ENCODE measurements at regions not wholly inside any gene's neighbourhood (a gene's known extent, or its start where the extent isn't known, plus 50 kb on each side); places are given as distances from the start of the nearest gene placed in this dataset.

GRCh38 chr2:57527685-57528084 is 518.9 kb upstream of the VRK2 start:
- Mint-ChIP-seq H3K27ac (no peak overlapping the region), H3K4me1 (peaks cover 3 to 4% of the 10 kb centered on the region in 2 experiments; a peak in 3 of 4 replicates), H3K36me3 (ENCODE audit: insufficient read depth in 1 of 3, low read depth in 3 of 3) (no peaks in the 10 kb centered on the region; a peak in 2 of 7 replicates), H3K4me3 (no peak overlapping the region), H3K9me3 (no peaks in the 10 kb centered on the region; a peak in 1 of 5 replicates), H3K27me3 (ENCODE audit: low read depth) (no peaks in the 10 kb centered on the region; the same call in 1 of the 2 replicates)
- Histone ChIP-seq H3K9me3 (ENCODE audit: control insufficient read depth, low read depth, low read length) (no peaks in the 10 kb centered on the region), H3T11ph (ENCODE audit: low read length) (no peak overlapping the region), H2AFZ (ENCODE audit: low read length) (no peak overlapping the region), H4K20me1 (ENCODE audit: control insufficient read depth, insufficient read depth, insufficient read length) (no peaks in the 10 kb centered on the region), H3K4ac (ENCODE audit: low read depth, low read length) (no peak overlapping the region), H4K8ac (replicated peaks; ENCODE audit: insufficient read length, low read depth, low read length) (no peak overlapping the region), H3K27me3 (ENCODE audit: insufficient read depth, low read length) (no peaks in the 10 kb centered on the region), H2BK15ac (ENCODE audit: low read depth, low read length) (no peak overlapping the region), H2BK12ac (ENCODE audit: insufficient read length, low read depth, low read length) (no peak overlapping the region), H3K56ac (ENCODE audit: insufficient read length, low read depth, low read length) (no peak overlapping the region), H2AK5ac (ENCODE audit: insufficient read length, low read length) (no peak overlapping the region), H4K5ac (ENCODE audit: insufficient read length, low read depth, low read length) (no peak overlapping the region), H2BK120ac (ENCODE audit: low read depth, low read length, poor library complexity, severe bottlenecking) (no peak overlapping the region), H3K9ac (ENCODE audit: extremely low read depth, insufficient read length, low read length) (no peak overlapping the region), H2BK5ac (ENCODE audit: insufficient read length, low read length) (no peak overlapping the region), H3K4me1 (ENCODE audit: insufficient read depth, low read length) (no peaks in the 10 kb centered on the region), H3K27ac (ENCODE audit: insufficient read length, low read depth, low read length) (no peak overlapping the region), H3K14ac (ENCODE audit: insufficient read depth, low read length) (no peak overlapping the region), H2BK20ac (ENCODE audit: low read depth, low read length, poor library complexity, severe bottlenecking) (no peak overlapping the region), H3K4me2 (ENCODE audit: insufficient read depth, insufficient read length, low read length) (no peak overlapping the region), H3K79me1 (ENCODE audit: insufficient read depth, low read depth, low read length, poor library complexity, severe bottlenecking) (no peaks in the 10 kb centered on the region), H4K91ac (ENCODE audit: insufficient read length, low read depth, low read length) (no peak overlapping the region), H3K23ac (ENCODE audit: insufficient read length, low read depth, low read length) (no peak overlapping the region), H3K18ac (ENCODE audit: insufficient read length, low read depth, low read length) (no peak overlapping the region), H3K79me2 (ENCODE audit: insufficient read depth, low read length) (no peaks in the 10 kb centered on the region), H3K23me2 (ENCODE audit: insufficient read length, low read depth, low read length, poor library complexity, severe bottlenecking) (no peaks in the 10 kb centered on the region)
- TF ChIP-seq CTCF (conservative IDR thresholded peaks at IDR 0.05) = 0 out of 3 replicates have a peak, but pooled peaks have one; percentile 18
- WGBS (ENCODE audit: extremely low coverage, insufficient read length, low lambda C conversion rate) = no CpG with 5 or more reads among the region's 1 CpG
- no peak for DNase-seq

Measured in H9 (cell line).